Upper lobe of right lung (tissue), 1 donor: ENCODE measurements at regions not wholly inside any gene's neighbourhood (a gene's known extent, or its start where the extent isn't known, plus 50 kb on each side); places are given as distances from the start of the nearest gene placed in this dataset.

Experiments used
- ATAC-seq: fragments of 200-7000 bp; cut with Tn5 transposase; one replicate; pipeline ENCODE4 v1.9.1; 2020; ENCODE audit warnings: mild to moderate bottlenecking, moderate library complexity
- DNase-seq: peaks from one replicate; pipeline ENCODE4 v3.0.0-alpha.2; 2020
- H3K27ac ChIP-seq: fragments of 200-600 bp; one replicate; pipeline ENCODE4 v1.8.0; 2022
- H3K27me3 ChIP-seq: fragments of 200-600 bp; one replicate; pipeline ENCODE4 v1.8.0; 2022; ENCODE audit warnings: mild to moderate bottlenecking
- H3K36me3 ChIP-seq: fragments of 200-600 bp; one replicate; pipeline ENCODE4 v1.8.0; 2022
- H3K4me1 ChIP-seq: fragments of 200-600 bp; one replicate; pipeline ENCODE4 v1.8.0; 2022
- H3K4me3 ChIP-seq: fragments of 200-600 bp; one replicate; pipeline ENCODE4 v1.8.0; 2022; ENCODE audit warnings: mild to moderate bottlenecking
- H3K9me3 ChIP-seq: fragments of 200-600 bp; one replicate; pipeline ENCODE4 v1.8.0; 2022
- CTCF ChIP-seq: fragments of 200-600 bp; IDR thresholded peaks from one replicate; pipeline ENCODE4 v1.8.0; 2022; ENCODE audit warnings: antibody characterized with exemption
- intact Hi-C: fragments of 100-400 bp; cut with DNase I; formaldehyde crosslinking; loops from one replicate; pipeline ENCODE4 v1.11.0; 2022
- donor health status: DM: no; HTN: yes; CAD: no; lungs with severe emphysema.

GRCh38 chr5:13640270-13640669, 304.2 kb downstream of the DNAH5 start:
- H3K27ac ChIP-seq = no peak overlapping the region
- DNase-seq (no peak), ATAC-seq (no peak)
- no peak overlapping the region for H3K4me3 ChIP-seq
- intact Hi-C loops = no loop called here
- no peaks in the 10 kb centered on the region for H3K4me1 ChIP-seq
- no peaks in the 10 kb centered on the region for H3K9me3 ChIP-seq
- no peaks in the 10 kb centered on the region for H3K36me3 ChIP-seq
- no peaks in the 10 kb centered on the region for H3K27me3 ChIP-seq
- TF ChIP-seq CTCF = no peak

DNA sequence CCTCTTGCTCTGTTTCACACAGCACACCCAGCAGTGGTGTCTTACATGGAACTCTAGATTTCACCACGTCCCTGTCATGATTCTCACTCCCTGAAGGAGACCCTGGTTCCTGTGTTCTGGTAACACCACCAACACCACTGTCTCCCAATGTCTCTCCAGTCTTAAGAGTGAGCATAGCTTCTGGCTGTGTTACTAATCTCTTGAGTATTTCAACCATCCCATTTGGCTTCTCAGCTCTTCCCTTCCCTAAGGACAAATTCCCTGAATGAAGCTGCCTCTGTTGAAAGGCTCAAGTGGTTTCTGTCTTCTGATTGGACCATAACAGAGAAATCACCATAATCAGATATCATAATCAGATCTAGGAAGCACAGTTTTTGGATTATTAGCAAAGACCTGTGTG, 311.8 kb downstream of the DNAH5 start:
- intact Hi-C loops = no loop called here

GRCh38 chr5:13629218-13629617, 315.3 kb downstream of the DNAH5 start:
- no peak overlapping the region for H3K4me3 ChIP-seq

More for the DNA sequence above, 311.8 kb downstream of the DNAH5 start:
- Histone ChIP-seq H3K27me3 (no peaks in the 10 kb centered on the region), H3K36me3 (no peaks in the 10 kb centered on the region), H3K4me1 (no peaks in the 10 kb centered on the region), H3K4me3 (no peak overlapping the region), H3K27ac (no peak overlapping the region), H3K9me3 (no peaks in the 10 kb centered on the region)
- DNase-seq = no peak
- ATAC-seq = no peak
- TF ChIP-seq CTCF = no peak

GRCh38 chr5:13627673-13628454, 316.6 kb downstream of the DNAH5 start:
- no peaks in the 10 kb centered on the region for H3K9me3 ChIP-seq
- intact Hi-C loops = no loop called here
- no peaks in the 10 kb centered on the region for H3K27me3 ChIP-seq
- ATAC-seq (no peak), DNase-seq (no peak)
- TF ChIP-seq CTCF = no peak
- H3K4me3 ChIP-seq = no peak overlapping the region
- H3K27ac ChIP-seq = no peak overlapping the region
- no peaks in the 10 kb centered on the region for H3K36me3 ChIP-seq
- no peaks in the 10 kb centered on the region for H3K4me1 ChIP-seq

More at GRCh38 chr5:13629218-13629617, 315.3 kb downstream of the DNAH5 start:
- ATAC-seq (no peak), DNase-seq (no peak)
- Histone ChIP-seq H3K4me1 (no peaks in the 10 kb centered on the region), H3K27ac (no peak overlapping the region), H3K27me3 (no peaks in the 10 kb centered on the region), H3K9me3 (no peaks in the 10 kb centered on the region), H3K36me3 (no peaks in the 10 kb centered on the region)
- intact Hi-C loops = no loop called here
- no peak for TF ChIP-seq CTCF

- Histone ChIP-seq H3K4me1 (no peaks in the 10 kb centered on the region), H3K36me3 (no peaks in the 10 kb centered on the region), H3K4me3 (no peak overlapping the region), H3K27me3 (no peaks in the 10 kb centered on the region), H3K27ac (no peak overlapping the region), H3K9me3 (no peaks in the 10 kb centered on the region)
- DNase-seq = no peak
- TF ChIP-seq CTCF = no peak
- ATAC-seq = no peak
- intact Hi-C loops = no loop called here
Measured at GRCh38 chr5:13625616-13626198, 318.8 kb downstream of the DNAH5 start.
